ENCODE measurements at regions not wholly inside any gene's neighbourhood (a gene's known extent, or its start where the extent isn't known, plus 50 kb on each side); places are given as distances from the start of the nearest gene placed in this dataset.
A peak's percentile ranks its signal among the peaks of the same experiment; 100 is the strongest.
"Not testable (repeated sequence)": the region's sequence is repeated elsewhere in the genome, so short reads cannot be mapped to it uniquely, and the experiment has no call there.

DNA sequence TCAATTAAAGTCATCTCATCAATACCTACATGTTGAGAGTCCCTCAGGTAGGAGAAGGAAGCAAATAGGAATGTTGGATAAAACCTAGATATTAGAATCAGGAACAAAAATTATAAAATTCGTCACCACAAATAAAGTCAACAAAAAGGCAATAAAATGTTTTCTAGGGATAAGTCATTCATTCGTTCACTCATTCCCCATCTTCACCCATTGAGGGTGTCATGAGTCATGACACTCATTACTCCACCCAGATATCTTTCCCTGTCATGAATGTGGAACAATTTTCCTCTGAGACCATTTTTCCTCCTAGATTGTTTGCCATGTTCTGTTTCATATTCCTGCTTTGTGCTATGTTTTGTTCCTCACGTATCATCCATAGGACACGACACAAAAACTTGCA lies 50.9 kb upstream of the OLIG3 start:
- DNase-seq (ENCODE audit: low read depth, low spot score) = no peak

DNA sequence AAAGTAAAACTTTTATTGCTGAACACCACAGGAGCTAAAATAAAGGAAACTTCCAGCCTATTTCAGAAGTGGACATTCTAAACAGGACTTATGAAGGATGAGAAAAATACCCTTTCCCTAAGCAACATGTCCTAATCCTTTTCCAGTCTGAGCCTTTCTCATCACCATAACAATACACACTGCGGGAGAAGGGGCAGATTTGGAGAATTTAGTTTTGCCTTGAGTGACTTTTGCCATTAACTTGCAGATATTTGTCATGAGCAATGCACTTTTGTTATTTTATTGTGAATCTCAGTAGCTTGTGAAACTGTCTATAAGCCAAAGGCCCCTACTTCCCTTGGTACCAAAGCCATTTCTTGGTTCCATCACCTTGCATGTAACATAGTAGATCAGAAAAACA lies 53.0 kb upstream of the OLIG3 start:
- no peak for DNase-seq (ENCODE audit: low read depth, low spot score)

DNA sequence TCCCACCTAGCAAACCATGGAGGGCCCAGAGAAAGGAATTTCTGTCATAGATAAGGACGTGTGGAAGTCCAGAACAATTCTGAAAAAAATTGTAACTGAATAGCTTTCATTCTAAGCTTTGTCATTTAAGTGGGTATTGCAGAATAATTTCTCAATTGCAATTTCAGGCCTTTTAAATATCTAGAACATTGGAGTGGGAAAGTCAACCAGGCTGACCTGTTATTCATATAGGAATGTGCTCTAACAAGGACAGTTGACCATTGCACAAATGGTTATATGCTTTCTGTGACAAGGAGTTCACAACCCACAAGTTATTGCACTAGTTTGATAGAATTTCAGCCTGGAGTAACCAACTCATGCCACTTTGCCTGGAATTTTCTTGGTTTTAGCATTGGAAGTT lies 53.4 kb upstream of the OLIG3 start:
- no peak for DNase-seq (ENCODE audit: low read depth, low spot score)

DNA sequence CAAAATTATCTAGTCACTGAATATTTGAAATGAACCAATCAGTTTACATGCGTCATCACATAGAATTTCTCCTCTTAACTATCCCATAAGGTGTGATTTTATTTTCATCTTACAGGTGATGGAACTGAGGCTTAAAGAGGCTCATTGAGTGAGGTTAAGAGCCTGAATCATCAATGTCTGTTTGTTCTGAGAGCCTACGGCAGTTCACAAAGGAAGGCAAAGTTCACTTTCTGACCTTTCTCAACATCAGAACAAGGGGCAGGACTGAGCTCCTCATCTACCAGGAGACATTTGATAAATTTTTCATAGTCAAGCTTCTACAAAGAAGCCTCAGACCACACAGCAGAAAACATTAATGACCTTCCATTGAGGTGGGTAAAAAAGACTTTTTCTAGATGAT lies 54.9 kb upstream of the OLIG3 start:
- no peak for DNase-seq (ENCODE audit: low read depth, low spot score)

DNA sequence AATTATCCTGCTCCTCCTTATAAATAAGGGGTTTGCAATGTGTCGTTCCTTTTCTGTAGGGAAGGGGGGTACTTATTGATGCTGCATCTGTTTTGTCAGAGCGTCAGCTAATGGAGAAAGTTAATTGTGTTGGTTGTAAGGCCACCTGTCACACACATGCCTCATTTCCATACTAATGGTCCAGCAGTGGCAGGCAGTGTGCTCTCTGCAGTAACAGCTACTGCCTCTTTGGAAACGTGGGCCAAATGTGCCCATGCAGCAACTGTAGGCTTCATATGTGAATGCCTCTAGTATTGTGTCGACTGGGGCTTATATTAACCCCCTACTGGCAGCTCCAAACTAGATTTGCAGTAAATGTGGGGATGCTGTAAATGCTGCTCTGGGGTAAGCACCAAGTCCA lies 56.3 kb upstream of the OLIG3 start:
- DNase-seq (ENCODE audit: low read depth, low spot score) = no peak

DNA sequence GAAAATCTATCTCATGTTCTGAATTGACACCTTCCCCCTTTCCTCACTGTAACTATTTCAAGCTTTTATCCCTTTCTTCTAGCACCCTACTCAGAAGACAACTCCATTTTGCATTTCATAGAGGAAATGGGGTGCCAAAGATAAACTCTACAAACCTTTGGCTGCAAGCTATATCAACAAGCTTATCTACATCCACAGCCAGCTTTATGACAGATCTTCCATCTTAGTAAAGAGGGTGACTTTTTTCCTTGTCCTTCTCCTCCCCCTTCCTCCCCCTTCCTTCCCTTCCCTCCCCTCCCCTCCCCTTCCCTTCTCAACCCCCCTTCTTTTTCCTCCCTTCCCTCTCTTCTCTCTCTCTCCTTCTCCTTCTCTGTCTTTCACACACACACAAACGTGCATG lies 58.0 kb upstream of the OLIG3 start:
- no peak for DNase-seq (ENCODE audit: low read depth, low spot score)

DNA sequence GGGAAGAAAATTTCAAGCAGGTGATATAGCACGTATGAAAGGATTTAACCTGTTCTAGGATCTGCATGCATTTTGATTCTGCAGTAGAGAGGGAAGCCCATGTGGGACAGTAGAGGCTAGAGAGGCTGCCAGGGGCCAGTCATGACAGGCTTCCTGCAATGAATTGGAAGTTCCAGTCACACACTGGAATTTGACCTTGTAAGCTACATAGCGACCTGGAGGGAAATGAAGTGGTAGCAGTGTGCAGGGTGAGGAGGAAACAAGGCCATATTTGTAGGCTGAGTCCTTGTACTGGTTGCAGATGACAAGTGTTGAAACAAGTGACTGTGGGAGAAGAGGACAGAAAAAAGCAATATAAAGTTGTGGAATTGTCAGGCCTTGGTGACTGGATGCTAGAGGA lies 58.6 kb upstream of the OLIG3 start:
- no peak for DNase-seq (ENCODE audit: low read depth, low spot score)

DNA sequence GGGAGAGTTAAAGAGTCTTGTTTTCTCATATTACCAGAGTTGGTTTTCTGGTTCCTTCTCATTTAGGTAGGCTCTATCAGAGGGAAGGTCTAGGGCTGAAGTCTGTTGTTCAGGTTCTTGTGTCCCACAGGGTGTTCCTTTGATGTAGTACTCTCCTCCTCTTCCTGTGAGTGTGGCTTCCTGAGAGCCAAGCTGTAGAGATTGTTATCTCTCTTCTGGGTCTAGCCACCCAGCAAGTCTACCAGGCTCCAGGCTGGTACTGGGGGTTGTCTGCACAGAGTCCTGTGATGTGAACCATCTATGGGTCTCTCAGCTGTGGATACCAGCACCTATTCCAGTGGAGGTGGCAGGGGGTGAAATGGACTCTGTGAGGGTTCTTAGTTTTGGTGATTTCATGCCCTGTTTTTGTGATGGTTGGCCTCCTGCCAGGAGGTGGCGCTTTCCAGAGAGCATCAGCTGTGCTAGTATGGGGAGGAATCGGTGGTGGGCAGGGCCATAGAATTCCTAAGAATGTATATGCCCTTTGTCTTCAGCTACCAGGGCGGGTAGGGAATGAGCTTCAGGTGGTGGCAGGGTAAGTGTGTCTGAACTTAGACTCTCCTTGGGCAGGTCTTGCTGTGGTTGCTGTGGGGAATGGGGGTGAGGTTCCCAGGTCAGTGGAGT lies 65.5 kb upstream of the OLIG3 start:
- DNase-seq (ENCODE audit: low read depth, low spot score) = not testable (repeated sequence)

DNA sequence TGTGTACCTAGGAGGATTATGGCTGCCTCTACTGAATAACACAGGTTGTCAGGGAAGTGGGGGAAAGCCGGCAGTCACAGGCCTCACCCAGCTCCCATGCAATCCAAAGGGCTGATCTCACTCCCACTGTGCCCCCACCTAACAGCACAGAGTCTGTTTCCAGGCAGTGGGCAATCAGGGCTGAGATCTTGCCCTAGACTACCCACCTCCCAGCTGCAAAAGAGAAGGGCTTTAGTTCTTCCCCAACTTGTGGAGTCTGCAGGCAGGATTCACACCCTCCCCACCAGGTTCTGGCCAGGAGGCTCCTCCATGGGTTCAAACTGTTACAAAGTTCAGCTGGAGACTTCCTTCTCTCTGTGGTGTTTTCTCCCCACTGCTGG lies 66.0 kb upstream of the OLIG3 start:
- no peak for DNase-seq (ENCODE audit: low read depth, low spot score)

DNA sequence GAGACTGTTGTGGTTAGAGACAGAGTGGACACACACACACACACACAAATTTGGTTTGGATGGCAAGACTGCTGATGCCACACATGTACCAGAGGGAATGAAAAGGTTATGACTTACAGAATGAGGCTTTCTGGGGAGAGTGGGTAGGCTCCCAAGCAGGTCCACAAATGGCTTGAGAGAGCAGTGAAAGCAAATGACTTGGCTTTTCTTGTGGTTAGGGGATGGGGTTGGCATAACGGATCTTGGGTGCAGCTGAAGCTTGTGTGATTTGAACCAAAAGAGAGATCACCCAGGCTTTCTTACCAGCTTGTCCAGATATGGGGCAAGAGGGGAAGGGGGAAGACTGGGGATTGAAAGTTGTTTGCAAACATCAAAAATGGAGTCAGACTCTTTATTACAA lies 73.9 kb upstream of the OLIG3 start:
- no peak for DNase-seq (ENCODE audit: low read depth, low spot score)

DNA sequence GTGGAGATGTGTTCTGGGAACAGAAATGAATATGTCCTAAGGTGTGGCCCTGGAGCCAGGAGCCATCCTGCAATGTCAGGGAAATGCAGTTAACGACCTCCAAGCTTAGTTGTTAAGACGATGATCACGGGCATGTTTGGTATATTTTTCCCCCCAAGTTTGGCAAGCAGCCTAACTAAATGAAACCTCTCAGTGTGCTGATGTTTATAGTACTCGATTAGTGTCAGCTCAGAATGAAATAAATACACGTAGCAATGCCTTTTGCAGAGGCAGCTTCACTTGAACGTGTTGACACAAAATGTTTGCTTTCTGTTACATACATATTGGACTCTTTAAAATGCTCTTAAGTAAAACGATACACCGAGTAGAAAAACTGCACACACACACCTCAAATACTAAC lies 76.2 kb upstream of the OLIG3 start:
- no peak for DNase-seq (ENCODE audit: low read depth, low spot score)

DNA sequence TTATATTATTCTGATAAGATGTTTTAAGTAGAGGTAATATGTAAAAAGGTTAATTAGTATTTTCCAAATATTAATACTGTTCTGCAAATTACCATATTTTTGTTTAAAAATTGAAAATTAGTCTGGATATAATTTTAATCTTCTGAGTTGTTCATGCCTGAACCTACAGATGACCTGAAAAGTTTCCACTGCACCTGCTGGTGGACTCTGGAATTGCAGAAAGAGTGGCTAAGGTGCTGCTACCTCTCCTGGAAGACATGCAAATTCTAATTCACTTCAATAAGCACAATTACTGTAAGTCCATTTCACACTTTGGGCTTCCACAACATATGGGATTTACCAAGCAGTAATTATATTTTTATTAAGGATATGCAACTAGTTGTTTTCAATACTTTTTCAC lies 77.7 kb upstream of the OLIG3 start:
- DNase-seq (ENCODE audit: low read depth, low spot score) = peak; percentile 32

DNA sequence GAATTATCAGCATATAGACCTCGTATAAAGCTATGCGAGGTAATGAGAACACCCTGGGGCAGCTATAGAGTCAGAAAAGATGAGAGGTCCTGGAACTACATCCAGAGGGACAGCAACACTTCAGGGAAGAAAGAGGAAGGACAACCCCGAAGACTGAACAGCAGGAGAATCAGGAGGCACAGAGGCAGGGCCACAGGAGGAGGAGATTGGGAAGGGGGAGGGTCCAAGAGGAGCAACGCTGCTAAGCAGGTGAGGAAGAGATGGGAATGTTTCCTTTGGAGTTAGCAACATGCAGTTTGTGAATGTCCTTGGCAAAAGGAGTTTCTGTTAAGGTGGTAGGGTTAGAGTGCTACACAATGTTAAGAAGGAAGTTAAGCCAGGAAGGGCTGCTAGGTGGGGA lies 79.5 kb upstream of the OLIG3 start:
- DNase-seq (ENCODE audit: low read depth, low spot score) = no peak

DNA sequence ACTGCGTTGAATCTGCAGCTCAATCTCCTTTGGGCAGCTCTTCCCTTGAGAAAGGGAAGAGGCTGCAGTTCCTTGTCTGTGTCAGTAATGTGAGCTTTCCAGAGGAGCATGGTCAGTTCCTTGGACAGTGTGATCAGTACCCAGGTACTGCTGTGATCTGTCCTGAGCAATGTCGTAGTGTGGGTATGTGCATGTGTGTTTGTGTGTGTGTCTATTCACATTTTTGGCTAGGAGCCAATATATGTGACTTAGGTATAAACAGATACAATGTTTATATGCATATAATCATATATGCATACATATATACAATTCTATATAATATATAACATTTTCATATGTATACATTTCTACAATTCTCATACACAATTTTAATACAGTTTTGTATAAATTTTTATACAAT lies 85.4 kb upstream of the OLIG3 start:
- no peak for DNase-seq (ENCODE audit: low read depth, low spot score)

DNA sequence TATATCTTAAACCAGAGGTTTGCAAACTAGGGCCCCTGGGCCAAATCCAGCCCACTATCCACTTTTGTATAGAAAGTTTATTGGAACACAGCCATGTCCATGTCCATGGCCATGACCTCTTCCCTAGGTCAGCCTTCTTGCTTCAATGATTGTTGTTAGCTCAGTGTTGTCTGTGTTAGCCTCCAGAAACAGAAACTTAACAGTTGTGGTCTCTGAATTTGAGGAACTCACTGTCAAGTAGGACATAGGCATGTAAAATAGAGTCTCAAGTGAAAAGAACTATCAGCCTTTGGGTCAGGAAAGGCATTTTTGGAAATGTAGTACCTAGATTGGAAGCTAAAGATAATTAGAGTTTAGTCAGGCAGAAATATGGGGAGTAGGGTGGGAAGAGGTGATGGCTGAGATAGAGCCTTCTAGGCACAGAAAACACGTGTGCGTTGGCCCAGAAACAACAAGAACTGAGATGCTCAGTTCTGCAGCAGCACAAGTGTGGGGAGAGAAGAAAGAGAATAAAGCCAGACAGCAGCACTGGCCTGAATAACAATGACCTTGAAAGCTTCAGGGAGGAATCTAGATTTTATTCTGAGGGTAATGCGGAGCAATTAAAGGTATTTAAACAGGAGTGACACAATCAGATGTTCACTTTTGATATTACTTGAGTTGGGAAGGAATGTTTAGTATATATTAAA lies 87.0 kb upstream of the OLIG3 start:
- DNase-seq (ENCODE audit: low read depth, low spot score) = no peak

DNA sequence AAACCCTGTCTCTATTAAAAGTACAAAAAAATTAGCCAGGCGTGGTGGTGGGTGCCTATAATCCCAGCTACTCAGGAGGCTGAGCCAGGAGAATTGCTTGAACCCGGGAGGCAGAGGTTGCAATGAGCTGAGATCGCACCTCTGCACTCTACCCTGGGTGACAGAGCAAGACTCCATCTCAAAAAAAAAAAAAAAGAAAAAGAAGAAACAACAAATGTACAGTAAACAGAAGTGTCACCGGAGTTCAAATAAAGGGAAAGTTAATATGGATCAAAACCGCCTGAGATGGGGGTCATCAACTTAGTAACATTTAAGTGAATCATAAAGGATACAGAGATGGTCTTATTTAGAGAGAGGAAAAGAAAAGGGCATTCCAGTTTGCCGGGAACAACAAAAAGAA lies 89.3 kb upstream of the OLIG3 start:
- not testable (repeated sequence) for DNase-seq (ENCODE audit: low read depth, low spot score)

DNA sequence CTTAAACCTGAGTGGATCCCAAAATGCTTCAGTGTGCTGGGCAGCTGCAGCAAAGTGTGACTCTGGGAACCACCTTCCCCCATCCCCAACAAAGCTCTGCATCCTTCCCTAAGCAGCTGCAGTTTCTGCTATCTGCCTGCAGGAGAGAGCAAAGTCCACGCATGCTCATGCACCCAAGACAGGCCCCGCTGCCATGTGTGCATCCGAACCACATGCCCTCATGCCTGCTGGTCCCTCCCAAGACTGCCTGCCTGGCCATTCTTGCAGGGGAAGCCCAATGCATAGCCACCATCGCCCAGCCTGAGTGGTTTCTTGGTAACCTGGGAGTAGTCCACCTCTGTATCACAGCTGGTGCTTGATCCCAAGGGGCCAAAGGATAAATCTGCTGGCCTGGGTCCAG lies 94.3 kb upstream of the OLIG3 start:
- no peak for DNase-seq (ENCODE audit: low read depth, low spot score)

DNA sequence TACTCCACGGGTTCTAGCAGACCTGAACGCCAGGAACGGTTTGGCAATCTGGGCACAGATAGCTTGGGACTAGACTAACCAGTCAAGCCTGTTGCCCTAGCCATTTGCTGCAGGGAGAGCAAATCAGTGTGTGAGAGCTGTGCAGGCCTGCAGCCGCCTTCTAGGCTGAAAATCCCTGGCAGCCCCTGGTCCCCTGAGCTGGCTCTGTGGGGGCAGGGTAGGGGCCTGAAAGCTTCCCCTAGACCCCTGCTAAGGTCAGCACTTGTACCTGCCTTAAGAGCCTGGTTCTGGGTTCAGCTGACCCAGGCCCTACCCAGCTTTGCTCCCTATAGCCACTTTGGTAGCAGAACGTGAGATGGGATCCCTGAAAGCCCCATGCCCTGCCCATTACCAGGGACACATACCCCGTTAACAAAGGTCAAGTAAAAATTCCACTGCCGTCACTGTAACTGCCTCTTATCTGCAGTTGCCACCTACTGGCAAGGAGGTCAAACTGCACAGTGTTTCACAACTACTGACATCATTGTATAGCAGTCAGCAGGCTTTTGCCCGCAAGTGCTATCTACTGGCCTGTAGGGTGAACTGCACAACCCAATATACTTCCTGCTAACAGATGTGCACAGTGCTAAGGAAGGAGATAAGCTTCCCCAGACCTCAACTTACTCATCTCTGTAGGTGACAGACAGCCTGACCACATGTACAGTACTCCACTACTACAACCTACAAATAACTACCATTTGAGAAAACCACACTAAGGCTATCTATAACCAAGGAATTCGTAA lies 95.1 kb upstream of the OLIG3 start:
- no peak for DNase-seq (ENCODE audit: low read depth, low spot score)

DNA sequence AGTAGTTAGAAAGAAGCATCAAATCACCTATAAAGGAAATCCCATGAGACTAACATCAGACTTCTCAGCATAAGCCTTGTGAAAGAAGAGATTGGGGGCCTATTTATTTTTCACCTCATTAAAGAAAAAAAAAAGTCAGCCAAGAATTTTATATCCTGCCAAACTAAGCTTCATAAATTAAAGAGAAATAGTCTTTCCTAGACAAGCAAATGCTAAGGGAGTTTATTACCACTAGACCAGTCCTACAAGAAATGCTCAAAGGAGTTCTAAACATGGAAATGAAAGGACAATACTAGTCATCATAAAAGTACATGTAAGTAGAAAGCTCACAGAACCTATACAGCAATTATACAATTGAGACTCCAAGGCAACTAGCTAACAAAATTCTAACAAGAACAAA lies 96.5 kb upstream of the OLIG3 start:
- no peak for DNase-seq (ENCODE audit: low read depth, low spot score)

DNA sequence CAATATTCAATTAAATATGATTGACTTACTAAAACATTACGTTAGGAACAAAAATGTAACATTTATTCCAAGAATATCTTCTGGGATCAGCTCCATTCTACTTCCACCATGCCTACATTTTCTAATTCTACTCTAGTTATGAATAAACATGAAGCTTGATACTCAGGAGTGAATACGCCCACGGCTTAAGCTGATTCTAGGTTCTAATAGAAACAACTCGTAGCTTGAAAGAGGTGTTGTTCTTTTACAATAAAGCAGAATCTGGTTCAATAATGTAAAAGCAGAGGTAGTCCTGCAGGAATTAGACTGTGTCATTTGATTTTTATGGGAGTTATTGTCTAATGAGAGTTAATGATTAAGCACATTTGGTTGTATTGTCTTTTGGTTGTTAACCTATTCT lies 107.3 kb upstream of the OLIG3 start:
- DNase-seq (ENCODE audit: low read depth, low spot score) = no peak

DNA sequence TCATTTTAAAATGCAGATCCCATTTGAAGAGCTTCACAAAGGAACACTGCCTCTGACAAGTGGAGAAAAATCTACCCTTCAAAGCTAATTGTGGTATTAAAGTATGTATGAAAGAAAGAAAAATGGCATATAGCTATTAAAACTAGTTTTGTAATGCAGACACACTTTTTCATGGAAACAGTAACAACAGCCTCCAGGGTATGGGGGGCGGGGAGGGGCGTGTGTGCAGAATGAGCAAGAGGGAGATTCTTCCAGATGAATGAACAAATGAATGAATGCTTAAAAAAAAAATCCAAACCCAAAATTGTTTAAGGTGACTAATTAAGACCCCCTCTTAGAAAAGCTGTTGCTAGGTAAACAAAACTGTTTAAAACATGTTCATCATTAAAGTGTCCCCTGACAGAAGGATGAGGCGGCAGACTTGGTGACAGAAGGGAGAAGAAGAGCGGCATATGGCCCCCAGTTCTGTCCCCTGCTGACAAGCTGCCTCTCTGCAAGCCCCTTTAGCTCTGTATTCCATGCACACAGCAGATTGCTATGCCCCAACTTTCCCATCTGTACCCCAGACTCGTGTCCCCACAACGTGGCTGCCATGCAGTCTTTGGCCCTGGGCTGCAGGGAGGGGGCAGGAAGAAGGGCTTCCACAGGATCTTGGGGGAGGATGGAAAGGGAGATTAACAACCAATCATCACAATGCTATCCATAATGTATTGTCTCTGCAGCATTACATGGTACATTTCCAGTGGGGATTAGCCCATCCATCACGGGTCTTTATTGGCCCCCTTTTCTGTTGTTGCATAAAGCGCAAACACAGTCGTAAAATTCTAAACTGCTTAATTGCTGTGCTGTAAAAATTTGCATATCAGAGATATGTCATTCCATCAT lies 108.4 kb upstream of the OLIG3 start:
- DNase-seq (ENCODE audit: low read depth, low spot score) = no peak

DNA sequence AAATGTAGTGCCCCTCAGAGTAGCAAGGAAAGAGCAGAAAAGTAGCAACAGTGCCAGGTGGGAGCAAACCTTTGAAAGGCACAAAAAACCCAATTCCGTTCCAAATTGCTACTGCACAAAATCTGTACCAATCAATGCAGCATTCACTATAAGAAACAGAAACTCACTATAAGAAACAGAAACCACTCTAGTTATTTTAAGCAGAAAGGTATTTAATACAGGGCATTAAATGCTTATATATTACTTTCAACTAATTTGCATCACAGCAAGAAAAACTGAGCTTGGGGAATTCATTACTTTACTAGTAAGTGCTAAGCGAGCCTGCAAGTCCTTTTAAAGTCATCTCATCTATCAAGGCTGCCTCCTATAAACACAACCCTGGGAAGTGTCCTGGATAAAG lies 116.5 kb upstream of the OLIG3 start:
- DNase-seq (ENCODE audit: low read depth, low spot score) = no peak
